Pancreas (tissue), 10 donors: ENCODE measurements at regions not wholly inside any gene's neighbourhood (a gene's known extent, or its start where the extent isn't known, plus 50 kb on each side); places are given as distances from the start of the nearest gene placed in this dataset.

Experiments
- ATAC-seq, 4 donors: fragments of 200-7000 bp; cut with Tn5 transposase; one replicate each; pipeline versions ENCODE4 v1.8.0 to v1.9.1; 2020; ENCODE audit warnings: mild to moderate bottlenecking in 4 of 4, moderate library complexity in 4 of 4
- DNase-seq, 6 donors: peaks; one replicate each; pipeline ENCODE4 v3.0.0-alpha.2; 2020
- FAIRE-seq: peaks from 2 replicates; lab custom pipeline; 2012; peaks lifted over from hg19 to GRCh38; lab: Jason Lieb, UNC
- H3K27ac ChIP-seq, 4 donors: fragments of 200-600 bp; sonication (generic); 1 replicate in 3 of 4; 2 replicates in 1 of 4; pipeline versions ENCODE4 v1.5.0 to v1.8.0; 2020
- H3K27me3 ChIP-seq, 4 donors: fragments of 200-600 bp; one replicate each; pipeline ENCODE4 v1.8.0; 2021
- H3K36me3 ChIP-seq, 3 donors: fragments of 200-600 bp; sonication (generic) in 1 of 3; one replicate each; pipeline versions ENCODE4 v1.5.0 to v1.8.0; 2020 to 2021
- H3K4me1 ChIP-seq, 3 donors: fragments of 200-600 bp; one replicate each; pipeline ENCODE4 v1.8.0; 2021
- H3K4me3 ChIP-seq, 4 donors: fragments of 200-600 bp; sonication (generic) in 2 of 4; one replicate each; pipeline versions ENCODE4 v1.5.0 to v1.8.0; 2020 to 2021
- H3K9me3 ChIP-seq, 4 donors: fragments of 200-600 bp; one replicate each; pipeline ENCODE4 v1.8.0; 2021
- WGBS, 2 donors: extraction: QIAGEN DNeasy Blood & Tissue Kit; methylation state at CpG; one replicate each; pipeline ENCODE4 v1.1.7; 2013; 5-methylcytosine and 5-hydroxymethylcytosine counted together
- intact Hi-C, 3 donors: fragments of 100-400 bp; cut with DNase I; formaldehyde crosslinking; loops; one replicate each; pipeline versions ENCODE4 v1.11.1 to v1.14.2; 2022
- TF ChIP-seq, protein P1 (sequence below), 4 donors: fragments of 200-600 bp; sonication (generic) in 3 of 4; IDR thresholded peaks; one replicate each; pipeline versions ENCODE4 v1.5.0 to v1.8.0; 2021; ENCODE audit warnings: antibody characterized with exemption in 4 of 4
- donor health status: healthy with polysubstance abuse.
- donor health status: DM: no; HTN: no; CAD: no; lungs with moderate emphysema.
- donor health status: DM: no; HTN: no; CAD: no.
- donor health status: control.
- donor health status: control.
- donor health status: Bipolar disorder and iron deficiency.
- donor health status: DM: yes; HTN: yes; CAD: no.
- donor health status: DM: no; HTN: no; CAD: no.
- donor health status: DM: no; HTN: no; CAD: no.
- donor health status: DM: yes; HTN: yes; CAD: no.

DNA sequence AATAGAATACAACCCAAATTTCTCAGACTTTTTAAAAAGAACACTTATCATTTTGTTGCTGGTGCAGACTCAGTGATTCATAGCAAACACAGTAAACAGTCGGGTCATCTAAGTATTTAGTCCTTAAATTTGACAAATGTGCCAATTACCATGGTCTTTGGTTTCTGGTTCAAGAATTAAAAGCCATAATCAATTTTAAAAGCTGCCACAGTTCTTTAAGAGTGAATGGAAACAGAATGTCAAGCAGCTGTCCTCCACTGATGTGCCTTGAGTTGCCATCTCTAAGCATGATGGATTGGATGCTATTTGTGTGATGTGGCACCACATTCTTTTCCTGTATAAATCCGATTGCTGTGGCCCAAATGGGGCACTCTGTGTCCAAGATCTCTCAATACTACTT, 67.2 kb upstream of the MLIP start:
- 50 to 63% methylated on average over 2 of the region's 2 CpGs for WGBS, 2 donors
- no peak for DNase-seq
- intact Hi-C loops, result no loop called here
- no peak for FAIRE-seq
- Histone ChIP-seq H3K4me3 (no peak overlapping the region), H3K9me3 (no peaks in the 10 kb centered on the region), H3K27ac (no peak overlapping the region), H3K36me3 (no peaks in the 10 kb centered on the region), H3K4me1 (no peaks in the 10 kb centered on the region), H3K27me3 (no peaks in the 10 kb centered on the region)
- TF ChIP-seq, protein P1, sequence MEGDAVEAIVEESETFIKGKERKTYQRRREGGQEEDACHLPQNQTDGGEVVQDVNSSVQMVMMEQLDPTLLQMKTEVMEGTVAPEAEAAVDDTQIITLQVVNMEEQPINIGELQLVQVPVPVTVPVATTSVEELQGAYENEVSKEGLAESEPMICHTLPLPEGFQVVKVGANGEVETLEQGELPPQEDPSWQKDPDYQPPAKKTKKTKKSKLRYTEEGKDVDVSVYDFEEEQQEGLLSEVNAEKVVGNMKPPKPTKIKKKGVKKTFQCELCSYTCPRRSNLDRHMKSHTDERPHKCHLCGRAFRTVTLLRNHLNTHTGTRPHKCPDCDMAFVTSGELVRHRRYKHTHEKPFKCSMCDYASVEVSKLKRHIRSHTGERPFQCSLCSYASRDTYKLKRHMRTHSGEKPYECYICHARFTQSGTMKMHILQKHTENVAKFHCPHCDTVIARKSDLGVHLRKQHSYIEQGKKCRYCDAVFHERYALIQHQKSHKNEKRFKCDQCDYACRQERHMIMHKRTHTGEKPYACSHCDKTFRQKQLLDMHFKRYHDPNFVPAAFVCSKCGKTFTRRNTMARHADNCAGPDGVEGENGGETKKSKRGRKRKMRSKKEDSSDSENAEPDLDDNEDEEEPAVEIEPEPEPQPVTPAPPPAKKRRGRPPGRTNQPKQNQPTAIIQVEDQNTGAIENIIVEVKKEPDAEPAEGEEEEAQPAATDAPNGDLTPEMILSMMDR (IDR thresholded peaks at IDR 0.05), result no peak
- no peak for ATAC-seq

DNA sequence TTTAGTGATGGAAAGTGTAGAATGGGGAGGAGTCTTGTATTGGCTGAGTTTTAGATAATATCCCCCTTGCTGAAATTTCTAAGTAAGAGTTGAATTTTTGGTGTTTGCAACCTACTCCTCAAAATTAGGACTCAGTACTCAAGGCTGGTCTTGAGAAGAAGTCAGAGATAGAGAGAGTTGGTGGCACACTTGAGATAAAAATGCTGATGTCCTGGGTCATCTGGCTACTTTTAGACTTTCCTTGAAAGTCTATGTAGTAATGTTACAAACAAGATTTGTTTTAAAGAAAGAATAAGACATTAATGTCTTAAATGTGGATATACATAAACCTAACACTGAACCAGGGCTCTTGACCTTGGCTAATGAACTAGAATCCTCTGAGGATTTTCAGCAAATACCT, 62.5 kb upstream of the MLIP start:
- intact Hi-C loops, result no loop called here
- Histone ChIP-seq H3K4me3 (no peak overlapping the region), H3K4me1 (no peaks in the 10 kb centered on the region), H3K36me3 (no peaks in the 10 kb centered on the region), H3K27ac (no peak overlapping the region), H3K27me3 (no peaks in the 10 kb centered on the region), H3K9me3 (no peaks in the 10 kb centered on the region)
- TF ChIP-seq, protein P1 (IDR thresholded peaks at IDR 0.05), result no peak
- DNase-seq, result no peak
- ATAC-seq, result no peak
- no peak for FAIRE-seq

DNA sequence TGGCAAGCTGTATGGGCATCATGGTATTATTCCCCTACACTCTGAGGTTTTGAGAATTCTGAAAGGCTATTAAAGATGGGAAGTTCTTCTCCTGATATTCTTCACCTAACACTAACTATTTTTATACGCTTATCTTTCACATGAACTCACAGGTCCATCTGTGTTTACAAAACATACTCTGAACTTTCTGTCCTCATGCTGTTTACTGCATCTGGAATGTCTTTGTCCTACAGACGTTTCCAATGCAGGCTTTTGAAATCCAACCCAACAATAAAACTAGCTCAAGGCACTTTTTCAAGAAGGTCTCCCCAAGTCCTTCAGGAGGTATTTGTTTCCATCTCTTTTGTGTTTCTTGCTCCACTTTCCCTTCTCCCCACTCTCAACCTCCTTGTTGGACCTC, 60.5 kb upstream of the MLIP start:
- no peaks in the 10 kb centered on the region for H3K9me3 ChIP-seq
- no peak for FAIRE-seq

DNA sequence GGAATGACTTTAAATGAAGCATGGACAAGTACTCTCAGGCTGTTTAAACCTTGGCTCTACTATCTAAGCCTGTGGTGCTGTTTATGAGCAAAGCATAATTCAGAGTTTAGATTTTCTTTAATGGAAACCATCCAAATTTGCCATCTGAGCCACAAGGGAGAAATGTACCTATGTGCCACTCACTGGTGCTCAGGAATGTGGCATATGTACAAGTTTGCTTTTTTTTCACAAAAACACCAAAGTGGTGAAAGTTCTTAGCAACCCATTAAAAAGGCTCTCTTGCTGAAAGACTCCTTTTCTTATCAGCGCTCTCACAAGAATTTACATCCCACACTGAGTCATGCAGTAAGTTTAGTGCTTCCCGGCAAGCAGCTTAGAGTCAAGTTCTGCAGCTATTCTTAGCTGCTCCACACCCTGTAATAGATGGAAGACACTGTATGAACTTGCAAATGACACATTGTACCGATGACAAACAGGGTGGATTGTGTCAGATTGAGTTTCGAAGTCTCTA, 57.3 kb upstream of the MLIP start:
- ATAC-seq, result peak in 3 of 4 donors; percentile 53 to 79 (median 59)
- Histone ChIP-seq H3K36me3 (no peaks in the 10 kb centered on the region), H3K9me3 (no peaks in the 10 kb centered on the region), H3K27me3 (no peaks in the 10 kb centered on the region), H3K4me3 (no peak overlapping the region), H3K27ac (no peak overlapping the region), H3K4me1 (no peaks in the 10 kb centered on the region)
- intact Hi-C loops, result no loop called here
- TF ChIP-seq, protein P1 (IDR thresholded peaks at IDR 0.05), result no peak
- FAIRE-seq, result peak; percentile 68
- WGBS, 2 donors, result 44 to 49% methylated on average over 4 of the region's 4 CpGs
- DNase-seq, result no peak

More for the DNA sequence above, 60.5 kb upstream of the MLIP start:
- intact Hi-C loops, result no loop called here
- Histone ChIP-seq H3K27me3 (no peaks in the 10 kb centered on the region), H3K4me1 (no peaks in the 10 kb centered on the region), H3K4me3 (no peak overlapping the region), H3K36me3 (no peaks in the 10 kb centered on the region), H3K27ac (no peak overlapping the region)
- TF ChIP-seq, protein P1 (IDR thresholded peaks at IDR 0.05), result no peak
- no peak for DNase-seq
- no peak for ATAC-seq
- 50 to 52% methylated on average over 2 of the region's 2 CpGs for WGBS, 2 donors

GRCh38 chr6:54056105-54056504, 55.1 kb upstream of the MLIP start:
- Histone ChIP-seq H3K9me3 (no peaks in the 10 kb centered on the region), H3K27ac (no peak overlapping the region), H3K4me3 (no peak overlapping the region), H3K27me3 (no peaks in the 10 kb centered on the region), H3K36me3 (no peaks in the 10 kb centered on the region), H3K4me1 (no peaks in the 10 kb centered on the region)
- TF ChIP-seq, protein P1 (IDR thresholded peaks at IDR 0.05), result no peak
- DNase-seq (no peak), FAIRE-seq (no peak), ATAC-seq (no peak)
- 72 to 87% methylated on average over 3 of the region's 3 CpGs for WGBS, 2 donors
- intact Hi-C loops, result no loop called here
